Midbrain (tissue), 1 donor: ENCODE measurements at regions not wholly inside any gene's neighbourhood (a gene's known extent, or its start where the extent isn't known, plus 50 kb on each side); places are given as distances from the start of the nearest gene placed in this dataset.

ENCODE experiments used
- DNase-seq: peaks from one replicate; lab custom pipeline; 2025; lab: John Stamatoyannopoulos, UW

GRCh38 chr3:111244760-111245159 is 173.1 kb downstream of the NECTIN3 start:
- no peak for DNase-seq

GRCh38 chr3:111246967-111247760 is 175.5 kb downstream of the NECTIN3 start:
- DNase-seq, result no peak

- no peak for DNase-seq
Observed at GRCh38 chr3:111248406-111248805, 176.8 kb downstream of the NECTIN3 start.

- DNase-seq, result no peak
Observed at GRCh38 chr3:111249421-111249820, 177.8 kb downstream of the NECTIN3 start.

- DNase-seq, result peak; percentile 44
Observed at GRCh38 chr3:111252779-111253178, 181.2 kb downstream of the NECTIN3 start.

- no peak for DNase-seq
Observed at GRCh38 chr3:111253733-111254132, 182.1 kb downstream of the NECTIN3 start.

GRCh38 chr3:111260878-111261277 is 189.3 kb downstream of the NECTIN3 start:
- DNase-seq, result no peak

GRCh38 chr3:111269777-111270176 is 198.2 kb downstream of the NECTIN3 start:
- DNase-seq, result no peak

GRCh38 chr3:111277226-111277625 is 205.6 kb downstream of the NECTIN3 start:
- DNase-seq, result no peak

- DNase-seq, result no peak
Observed at GRCh38 chr3:111278959-111279358, 207.3 kb downstream of the NECTIN3 start.

GRCh38 chr3:111282024-111282423 is 210.4 kb downstream of the NECTIN3 start:
- no peak for DNase-seq

GRCh38 chr3:111283165-111283564 is 211.5 kb downstream of the NECTIN3 start:
- no peak for DNase-seq

- DNase-seq, result no peak
Observed at GRCh38 chr3:111284503-111285183, 213.0 kb downstream of the NECTIN3 start.

GRCh38 chr3:111285184-111285538 is 213.5 kb downstream of the NECTIN3 start:
- no peak for DNase-seq

- DNase-seq, result no peak
Observed at GRCh38 chr3:111285694-111286093, 214.1 kb downstream of the NECTIN3 start.

GRCh38 chr3:111286746-111287145 is 215.1 kb downstream of the NECTIN3 start:
- no peak for DNase-seq

- DNase-seq, result no peak
Observed at GRCh38 chr3:111292117-111292516, 220.5 kb downstream of the NECTIN3 start.

- no peak for DNase-seq
Observed at GRCh38 chr3:111299192-111299615, 227.6 kb downstream of the NECTIN3 start.

GRCh38 chr3:111301238-111301798 is 229.7 kb downstream of the NECTIN3 start:
- DNase-seq, result no peak

- no peak for DNase-seq
Observed at GRCh38 chr3:111302063-111302462, 230.4 kb downstream of the NECTIN3 start.

- no peak for DNase-seq
Observed at GRCh38 chr3:111303760-111304159, 232.1 kb downstream of the NECTIN3 start.

GRCh38 chr3:111307676-111308075 is 234.3 kb upstream of the CD96 start:
- DNase-seq, result no peak

GRCh38 chr3:111311126-111311525 is 230.9 kb upstream of the CD96 start:
- DNase-seq, result no peak
